Glomerular endothelial cell (primary cell): ENCODE measurements at regions not wholly inside any gene's neighbourhood (a gene's known extent, or its start where the extent isn't known, plus 50 kb on each side); places are given as distances from the start of the nearest gene placed in this dataset.
"Not testable (repeated sequence)": the region's sequence is repeated elsewhere in the genome, so short reads cannot be mapped to it uniquely, and the experiment has no call there.

ENCODE experiments used
- DNase-seq: peaks from one replicate; pipeline ENCODE4 v3.0.0-alpha.2; 2011; ENCODE audit warnings: low read depth, low spot score; ENCODE audit errors: extremely low read depth

- no peak for DNase-seq
Measured at GRCh38 chr12:67070307-67070600, 198.9 kb upstream of the CAND1 start.

GRCh38 chr12:67070604-67071003 is 198.6 kb upstream of the CAND1 start:
- DNase-seq = no peak

GRCh38 chr12:67072281-67072680 is 196.9 kb upstream of the CAND1 start:
- not testable (repeated sequence) for DNase-seq

GRCh38 chr12:67073336-67073735 is 195.8 kb upstream of the CAND1 start:
- DNase-seq = no peak

- DNase-seq = no peak
Measured at GRCh38 chr12:67074072-67074471, 195.1 kb upstream of the CAND1 start.

GRCh38 chr12:67077617-67078016 is 191.5 kb upstream of the CAND1 start:
- no peak for DNase-seq

GRCh38 chr12:67078957-67079356 is 190.2 kb upstream of the CAND1 start:
- DNase-seq = no peak

- DNase-seq = no peak
Measured at GRCh38 chr12:67080637-67081036, 188.5 kb upstream of the CAND1 start.

- no peak for DNase-seq
Measured at GRCh38 chr12:67082221-67082620, 186.9 kb upstream of the CAND1 start.

GRCh38 chr12:67085699-67086098 is 183.5 kb upstream of the CAND1 start:
- no peak for DNase-seq

GRCh38 chr12:67086116-67086515 is 183.0 kb upstream of the CAND1 start:
- DNase-seq = no peak

- no peak for DNase-seq
Measured at GRCh38 chr12:67088401-67089118, 180.6 kb upstream of the CAND1 start.

GRCh38 chr12:67091204-67091603 is 178.0 kb upstream of the CAND1 start:
- no peak for DNase-seq

GRCh38 chr12:67091678-67092077 is 177.5 kb upstream of the CAND1 start:
- no peak for DNase-seq

GRCh38 chr12:67092934-67093333 is 176.2 kb upstream of the CAND1 start:
- not testable (repeated sequence) for DNase-seq

- DNase-seq = no peak
Measured at GRCh38 chr12:67096533-67097318, 172.4 kb upstream of the CAND1 start.

GRCh38 chr12:67099858-67100257 is 169.3 kb upstream of the CAND1 start:
- DNase-seq = no peak

GRCh38 chr12:67103521-67103920 is 165.6 kb upstream of the CAND1 start:
- DNase-seq = no peak

- DNase-seq = no peak
Measured at GRCh38 chr12:67107235-67107634, 161.9 kb upstream of the CAND1 start.

GRCh38 chr12:67107751-67108269 is 161.3 kb upstream of the CAND1 start:
- no peak for DNase-seq

- DNase-seq = not testable (repeated sequence)
Measured at GRCh38 chr12:67110345-67110744, 158.8 kb upstream of the CAND1 start.

- no peak for DNase-seq
Measured at GRCh38 chr12:67111182-67111581, 158.0 kb upstream of the CAND1 start.
